NCI-H748 (cell line): ENCODE measurements at regions not wholly inside any gene's neighbourhood (a gene's known extent, or its start where the extent isn't known, plus 50 kb on each side); places are given as distances from the start of the nearest gene placed in this dataset.
"Not testable (repeated sequence)": the region's sequence is repeated elsewhere in the genome, so short reads cannot be mapped to it uniquely, and the experiment has no call there.

Experiments
- DNase-seq: peaks from one replicate; lab custom pipeline; 2025; ENCODE audit not compliant: unreplicated experiment; lab: John Stamatoyannopoulos, UW

DNA sequence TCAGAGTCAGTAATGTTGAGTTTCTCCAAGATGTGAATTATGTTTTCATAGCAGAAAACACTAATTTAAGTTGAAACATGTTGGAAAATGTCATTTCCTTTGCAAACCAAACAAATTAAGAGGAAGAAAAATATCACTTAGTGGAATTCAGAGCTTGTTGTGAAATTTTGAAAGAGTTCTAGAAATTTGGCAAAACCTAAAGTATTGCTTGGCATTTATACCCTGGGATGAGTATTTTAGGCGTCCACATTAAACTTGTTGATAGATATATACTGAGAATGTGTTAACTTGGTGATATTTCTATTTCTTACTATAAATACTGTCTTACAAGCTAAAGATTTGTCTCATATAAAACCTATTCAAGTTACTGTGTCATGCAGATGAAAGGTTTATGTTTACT lies 335.2 kb downstream of the NSUN3 start:
- DNase-seq: no peak

DNA sequence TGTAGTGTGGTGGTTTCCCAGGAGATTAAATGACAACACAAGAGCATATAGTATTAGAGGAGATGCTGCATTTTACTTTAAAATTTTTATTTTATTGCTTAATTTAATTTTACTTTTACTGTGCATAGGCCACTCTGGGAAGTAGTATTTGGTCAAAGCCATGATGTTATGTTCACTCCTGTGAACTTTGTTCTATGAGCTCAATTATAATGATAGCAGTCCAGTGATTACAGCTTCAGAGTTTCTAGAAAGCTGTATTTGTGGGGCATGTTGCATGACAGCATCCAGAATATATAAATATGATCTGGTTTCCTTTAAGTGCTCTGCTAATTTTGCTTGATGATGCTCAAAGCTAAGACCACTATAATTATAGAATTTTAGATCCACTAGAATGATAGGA lies 338.6 kb downstream of the NSUN3 start:
- DNase-seq: no peak

DNA sequence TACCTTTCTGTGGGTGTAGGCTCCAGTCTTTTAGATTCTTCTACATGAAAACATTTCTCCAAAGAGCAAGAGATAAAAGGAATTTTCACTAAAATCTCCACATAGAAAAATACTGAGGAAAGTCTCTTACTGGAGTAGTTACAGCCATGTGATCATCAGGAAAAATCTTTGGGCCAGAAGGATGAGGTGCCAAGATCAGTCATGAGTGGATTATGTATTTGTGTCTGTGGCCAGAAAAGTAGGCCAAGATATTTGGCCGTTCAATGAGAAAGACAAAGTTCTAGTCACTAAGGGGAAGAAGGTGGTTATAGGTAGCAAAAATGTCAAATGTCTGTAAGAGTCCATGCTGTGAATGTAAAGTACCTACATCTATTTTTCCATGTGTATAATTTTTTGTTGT lies 339.3 kb downstream of the NSUN3 start:
- DNase-seq: no peak

DNA sequence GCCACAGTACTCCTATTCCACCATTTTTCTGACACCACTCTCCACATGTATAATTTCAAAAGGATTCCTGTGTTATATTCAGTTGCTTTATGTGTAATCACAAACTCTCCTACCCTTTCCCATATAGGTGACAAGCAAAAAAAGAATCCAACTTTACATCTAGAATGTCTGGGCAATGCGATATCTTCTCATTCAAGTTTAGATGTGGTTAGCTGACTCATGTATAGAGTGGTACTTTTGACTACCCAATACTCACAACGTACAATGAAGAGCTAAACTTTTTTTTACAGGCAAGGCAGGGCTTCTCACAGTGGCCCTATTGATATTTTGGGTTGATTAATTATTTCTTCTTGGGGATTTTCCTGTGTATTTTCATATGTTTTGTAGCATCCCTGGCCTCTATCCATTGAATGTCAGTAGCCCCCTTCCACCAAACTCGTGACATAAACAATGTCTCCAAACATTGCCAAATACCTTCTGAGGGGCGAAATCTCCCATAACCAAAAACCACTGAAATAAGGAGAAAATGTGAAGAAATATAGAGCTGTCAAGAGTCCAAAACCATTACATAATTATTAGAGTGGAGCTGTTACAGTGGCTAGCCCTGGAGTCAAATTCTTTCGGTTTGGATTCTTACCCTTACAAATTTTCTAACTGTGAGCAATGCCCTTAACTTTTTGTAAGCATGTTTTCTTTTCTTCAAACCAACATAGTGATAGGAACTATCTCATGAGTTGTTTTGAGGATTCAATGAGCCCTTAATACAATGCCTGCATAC lies 342.6 kb downstream of the NSUN3 start:
- DNase-seq: no peak

DNA sequence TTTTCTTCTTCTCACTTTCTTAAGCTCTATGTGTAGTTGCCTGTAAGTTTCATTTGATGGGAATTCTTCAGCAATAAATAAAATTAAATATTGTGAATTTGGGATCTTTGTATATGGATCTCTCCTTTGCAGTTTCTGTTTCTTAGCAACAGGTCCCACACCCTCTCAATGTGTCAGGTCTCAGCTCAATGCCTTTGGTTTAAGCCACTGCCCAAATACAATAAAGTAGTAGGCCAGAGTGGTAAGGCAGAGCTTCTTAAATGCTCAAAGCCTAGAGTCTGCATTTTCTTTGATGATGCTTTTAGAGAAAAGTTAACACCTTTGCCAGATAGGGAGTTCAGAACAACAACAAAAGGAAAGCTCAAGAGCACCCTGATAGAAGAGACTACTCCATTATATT lies 343.7 kb downstream of the NSUN3 start:
- DNase-seq: no peak

DNA sequence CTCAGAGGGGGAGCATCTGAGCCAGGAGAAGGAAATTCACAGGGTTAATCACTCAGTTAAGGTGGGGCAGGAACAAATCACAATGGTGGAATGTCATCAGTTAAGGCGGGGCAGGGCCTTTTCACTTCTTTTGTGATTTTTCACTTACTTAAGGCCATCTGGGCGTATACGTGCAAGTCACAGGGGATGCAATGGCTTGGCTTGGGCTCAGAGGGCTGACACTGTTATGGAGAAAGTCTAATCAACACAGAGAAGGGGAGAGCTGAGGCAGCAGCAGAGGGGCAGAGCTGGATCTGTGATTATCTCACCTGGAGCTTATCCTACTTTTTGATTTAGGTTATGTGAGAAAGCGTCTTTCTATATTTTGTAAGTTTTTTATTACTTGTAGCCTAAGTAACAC lies 350.1 kb downstream of the NSUN3 start:
- not testable (repeated sequence) for DNase-seq

DNA sequence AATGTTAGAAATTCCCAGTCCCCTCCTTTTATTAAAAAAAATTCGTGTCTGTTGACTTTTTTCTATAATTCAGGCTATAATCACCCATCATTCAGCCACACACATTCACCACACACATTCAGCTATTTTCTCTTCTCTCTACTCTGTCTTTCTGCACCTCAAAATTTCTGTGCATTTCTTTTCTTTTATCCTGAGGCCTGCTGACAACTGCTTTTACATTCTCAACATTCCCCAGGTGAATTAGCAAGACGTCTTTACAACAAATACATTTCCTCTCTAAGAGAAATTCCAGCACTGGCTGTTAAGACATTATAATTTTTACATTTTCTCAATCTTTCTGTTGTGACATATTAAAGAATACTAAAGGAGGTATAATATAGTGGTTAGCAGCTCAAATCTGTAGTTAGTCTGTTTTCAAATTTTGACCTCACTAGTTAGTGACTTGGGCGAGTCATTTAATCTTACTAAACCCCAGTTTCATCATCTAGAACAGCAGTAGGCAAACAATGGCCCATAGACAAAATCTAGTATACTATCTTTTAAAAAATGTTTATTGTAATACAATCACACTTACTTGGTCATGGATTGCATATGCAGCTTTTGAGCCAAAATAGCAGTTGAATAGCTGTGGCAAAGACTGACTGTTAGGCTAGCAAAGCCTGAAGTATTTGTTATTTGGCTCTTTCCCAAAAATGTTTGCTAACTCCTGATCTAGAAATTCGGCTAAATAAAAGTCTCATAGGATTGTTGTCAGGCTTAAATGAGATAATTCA lies 350.7 kb downstream of the NSUN3 start:
- no peak for DNase-seq

DNA sequence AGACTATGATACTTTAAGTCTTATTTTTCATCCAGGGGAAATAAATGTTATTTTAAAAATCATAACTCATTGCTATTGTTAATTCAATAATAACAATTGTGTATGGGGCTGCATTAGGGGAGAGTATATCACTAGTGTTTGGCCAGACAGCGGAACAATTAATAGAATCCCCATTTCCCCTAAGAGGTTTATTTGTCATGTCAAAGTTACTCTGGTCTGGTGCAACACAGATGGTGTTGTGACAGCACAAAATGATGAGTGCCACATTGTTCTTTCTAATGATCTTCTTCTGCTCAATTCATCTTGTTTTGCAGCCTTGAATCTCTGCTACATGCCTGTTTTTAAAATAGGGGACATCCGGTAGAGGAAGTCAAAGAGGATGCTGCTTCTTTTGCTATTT lies 351.6 kb downstream of the NSUN3 start:
- no peak for DNase-seq

DNA sequence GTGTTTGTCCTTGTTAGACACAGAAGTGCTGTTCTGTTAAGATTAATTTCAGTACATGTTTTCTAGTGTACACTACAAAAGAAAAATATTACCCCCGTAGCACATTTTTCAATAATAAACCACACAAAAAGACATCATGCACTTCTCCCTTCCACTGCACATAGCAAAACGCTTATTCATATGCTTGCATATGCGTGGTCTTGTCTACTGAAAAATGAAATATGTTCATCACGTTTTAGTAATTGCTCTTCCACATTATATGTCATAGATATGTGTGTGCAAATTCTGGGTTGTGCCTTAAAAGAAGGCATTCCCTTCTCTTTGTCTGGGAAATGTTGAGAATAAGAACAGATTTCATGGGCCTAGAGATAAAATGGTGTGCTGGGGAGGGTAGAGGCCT lies 353.9 kb downstream of the NSUN3 start:
- DNase-seq: no peak

DNA sequence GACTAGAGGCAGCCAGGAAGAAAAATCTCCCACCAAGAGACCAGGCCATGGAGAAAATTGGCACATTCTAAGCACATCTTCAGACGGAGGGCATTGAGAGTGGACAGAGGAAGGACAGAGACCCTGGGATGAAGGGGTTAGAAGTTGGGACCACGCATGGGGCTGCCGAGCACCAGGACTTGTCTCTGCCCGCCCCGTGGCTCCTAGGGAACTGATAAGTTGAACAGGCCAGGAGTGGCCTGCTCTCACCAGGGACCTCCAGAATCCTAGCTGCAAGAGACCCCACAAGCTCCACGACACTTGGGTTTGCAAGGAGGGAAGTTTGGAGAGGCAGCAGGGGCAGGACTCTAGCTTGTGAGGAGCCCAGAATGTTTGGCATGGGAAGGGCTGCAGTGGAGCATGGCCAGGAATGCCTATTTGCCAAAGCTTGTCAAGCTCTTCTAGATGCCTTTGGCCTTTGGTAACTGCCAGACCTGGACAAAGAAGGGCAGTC lies 355.1 kb downstream of the NSUN3 start:
- DNase-seq: no peak

DNA sequence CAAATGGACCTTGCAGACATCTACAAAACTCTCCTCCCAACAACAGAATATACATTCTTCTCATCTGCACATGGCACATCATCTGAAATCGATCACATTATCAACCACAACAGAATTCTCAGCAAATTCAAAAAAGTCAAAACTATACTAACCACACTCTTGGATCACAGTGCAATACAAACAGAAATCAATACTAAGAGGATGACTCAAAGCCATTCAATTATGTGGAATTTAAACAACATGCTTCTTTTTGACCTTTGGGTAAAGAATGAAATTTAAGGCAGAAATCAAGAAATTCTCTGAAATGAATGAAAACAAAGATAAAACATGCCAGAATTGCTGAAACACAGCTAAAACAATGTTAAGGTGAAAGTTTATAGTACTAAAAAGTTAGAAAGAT lies 358.1 kb downstream of the NSUN3 start:
- no peak for DNase-seq

DNA sequence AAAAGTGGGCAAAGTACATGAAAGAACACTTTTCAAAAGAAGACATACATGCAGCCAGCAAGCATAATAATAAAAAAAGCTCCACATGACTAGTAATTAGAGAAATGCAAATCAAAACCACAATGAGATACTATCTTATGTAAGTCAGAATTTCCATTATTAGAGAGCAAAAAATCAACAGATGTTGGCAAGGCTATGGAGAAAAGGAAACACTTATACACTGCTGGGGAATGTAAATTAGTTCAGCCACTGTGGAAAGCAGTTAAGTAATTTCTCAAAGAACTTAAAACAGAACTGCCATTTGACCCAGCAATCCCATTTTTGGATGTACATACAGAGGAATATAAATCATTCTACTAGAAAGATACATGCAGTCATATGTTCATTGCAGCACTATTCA lies 360.7 kb downstream of the NSUN3 start:
- no peak for DNase-seq

DNA sequence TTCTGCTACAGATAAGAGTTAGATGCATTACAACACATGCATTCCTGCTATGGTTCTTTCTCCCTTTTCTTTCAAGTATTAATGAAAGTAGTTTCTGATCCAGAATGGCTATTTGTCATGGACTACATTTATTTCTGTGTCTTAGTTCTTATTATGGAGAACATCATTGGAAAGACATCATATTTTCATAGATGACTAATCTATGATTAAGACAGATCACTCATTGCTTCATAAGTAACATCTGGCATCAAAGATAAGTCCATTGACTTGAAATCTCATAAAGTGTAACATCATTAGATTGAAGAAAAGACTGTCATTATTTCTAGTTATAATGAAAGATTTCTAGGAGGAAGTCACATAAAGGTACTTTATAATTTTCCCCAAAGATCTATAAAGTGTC lies 366.7 kb downstream of the NSUN3 start:
- DNase-seq: no peak

DNA sequence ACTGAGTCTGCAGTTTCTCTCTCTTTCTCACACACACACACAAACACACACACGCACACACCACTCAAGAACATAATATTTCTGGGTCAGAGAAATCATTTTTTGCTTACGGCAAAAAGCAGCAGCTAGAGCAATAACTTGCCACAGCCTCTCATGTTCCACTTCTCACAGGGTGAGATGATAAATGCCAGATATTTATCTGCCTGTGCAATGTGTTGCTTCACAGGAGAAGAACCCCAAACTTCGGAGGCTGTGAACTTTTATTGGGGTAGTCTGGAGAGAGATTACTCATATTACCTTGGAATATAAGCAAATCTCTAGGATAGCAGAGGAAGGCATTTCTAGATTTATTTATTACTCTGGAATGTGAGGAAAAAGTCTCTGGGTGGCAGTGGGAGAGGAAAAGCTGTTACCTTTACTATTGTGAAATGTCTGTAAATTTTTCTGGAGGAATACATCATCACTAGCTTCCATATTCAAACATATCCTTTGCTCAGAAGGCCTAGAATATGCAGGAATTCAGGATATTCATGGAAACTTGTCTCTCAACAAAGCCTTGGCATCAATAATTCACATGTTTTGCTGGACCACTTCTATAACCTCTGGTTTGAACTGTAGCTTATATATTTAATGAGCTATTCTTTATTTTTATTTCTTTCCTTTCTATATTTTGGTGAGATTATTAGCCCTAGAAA lies 369.2 kb downstream of the NSUN3 start:
- DNase-seq: no peak

DNA sequence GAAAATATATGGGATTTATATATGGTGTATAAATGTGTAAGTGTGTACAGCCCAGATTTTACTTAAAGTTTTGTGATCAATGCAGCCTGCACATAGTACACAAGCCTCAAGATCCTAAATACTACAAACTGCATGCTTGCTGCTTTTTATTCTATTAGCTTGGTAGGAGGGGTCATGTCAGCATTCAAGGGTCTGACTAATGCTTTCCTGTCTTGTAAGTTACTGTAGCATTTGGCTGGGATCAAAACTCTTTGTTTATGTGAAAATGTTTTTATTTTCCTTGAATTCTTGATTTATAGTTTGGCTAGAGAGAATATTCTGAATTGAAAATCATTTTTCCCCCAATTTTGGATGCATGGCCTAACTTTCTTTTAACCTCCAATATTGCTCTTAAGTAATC lies 370.9 kb downstream of the NSUN3 start:
- DNase-seq: no peak

DNA sequence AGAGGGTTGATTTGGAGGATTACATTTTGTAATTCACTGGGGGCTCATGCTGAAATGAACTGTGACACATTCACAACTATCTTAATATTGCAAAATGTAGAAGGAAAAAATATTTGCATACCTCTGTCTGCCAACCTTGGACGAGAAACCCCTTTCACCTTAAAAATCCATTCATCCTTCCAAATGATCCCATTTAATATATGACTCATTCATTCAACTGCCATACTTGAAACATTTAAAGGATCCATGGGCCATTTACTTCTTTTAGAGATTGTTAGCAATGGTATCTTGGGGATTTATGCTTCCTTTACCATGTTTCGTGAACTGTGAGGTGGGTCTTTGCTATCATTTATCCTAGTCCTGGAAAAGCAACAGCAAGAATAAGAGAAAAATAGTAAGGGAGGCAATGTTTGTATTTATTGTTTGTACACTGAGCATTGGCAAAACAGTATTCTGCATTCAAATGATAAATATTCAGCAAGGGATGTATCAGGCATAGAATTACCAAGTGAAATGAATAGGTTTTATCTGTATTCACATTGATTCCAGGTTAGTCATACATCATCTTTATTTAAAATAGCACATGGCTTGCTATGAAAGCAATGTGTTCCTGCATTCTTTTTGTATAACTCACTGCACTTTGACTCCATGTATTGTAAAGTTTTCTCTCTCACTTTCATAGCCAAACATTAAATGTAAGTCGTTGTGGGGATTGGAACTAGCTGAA lies 378.1 kb downstream of the NSUN3 start:
- no peak for DNase-seq

DNA sequence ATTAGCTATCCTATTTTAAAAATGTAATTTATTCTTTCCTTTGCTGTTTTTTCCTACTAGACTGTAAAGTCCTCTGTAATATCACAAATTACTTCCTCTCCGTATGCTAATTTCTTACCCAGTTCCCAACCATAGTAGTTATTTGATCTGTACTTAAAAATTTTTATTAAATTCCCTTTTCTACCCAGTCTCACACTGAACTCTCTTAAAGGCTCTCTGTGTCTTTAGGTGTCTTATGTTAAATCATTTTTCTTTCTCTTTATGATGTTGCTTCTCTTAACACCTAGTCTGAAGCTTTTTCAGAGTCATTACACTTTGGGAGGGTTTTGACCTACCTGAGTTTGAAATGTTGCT lies 378.6 kb downstream of the NSUN3 start:
- DNase-seq: no peak

DNA sequence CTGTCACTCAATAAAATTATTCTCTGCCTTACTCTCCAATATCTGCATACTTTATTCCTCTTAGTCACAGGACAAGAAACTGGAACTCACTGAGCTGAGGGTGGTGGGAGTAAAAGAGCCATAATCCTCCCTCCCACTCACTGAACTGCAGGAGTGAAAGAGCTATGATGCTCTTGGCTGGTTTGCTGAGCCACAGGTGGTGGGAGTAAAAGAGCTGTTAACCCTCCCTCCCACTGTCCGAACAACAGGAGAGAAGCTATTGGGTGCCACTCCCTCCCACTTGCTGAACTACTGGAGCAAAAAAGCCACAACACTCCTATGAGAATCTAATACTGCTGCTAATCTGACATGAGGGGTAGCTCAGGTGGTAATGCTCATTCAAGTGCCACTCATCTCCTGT lies 391.0 kb downstream of the NSUN3 start:
- DNase-seq: peak; percentile 3

DNA sequence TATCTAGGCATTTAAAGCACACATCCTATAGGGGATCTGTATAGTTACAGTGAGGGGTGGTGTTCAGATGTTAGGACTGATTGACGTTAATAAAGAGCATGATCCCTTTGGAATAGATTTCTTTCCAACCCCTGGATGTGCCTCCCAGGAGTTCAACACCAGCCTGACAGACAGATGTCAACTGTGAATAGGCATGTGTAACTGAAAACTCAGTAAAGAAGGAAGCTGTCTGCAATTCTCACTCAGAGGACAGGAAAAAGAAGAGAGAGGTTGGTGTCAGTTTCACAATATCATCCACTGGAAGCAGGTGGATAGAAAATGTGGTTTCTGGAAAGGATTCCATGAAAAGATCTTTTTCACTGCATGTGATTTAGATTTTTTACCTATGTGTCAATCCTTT lies 396.3 kb downstream of the NSUN3 start:
- no peak for DNase-seq

DNA sequence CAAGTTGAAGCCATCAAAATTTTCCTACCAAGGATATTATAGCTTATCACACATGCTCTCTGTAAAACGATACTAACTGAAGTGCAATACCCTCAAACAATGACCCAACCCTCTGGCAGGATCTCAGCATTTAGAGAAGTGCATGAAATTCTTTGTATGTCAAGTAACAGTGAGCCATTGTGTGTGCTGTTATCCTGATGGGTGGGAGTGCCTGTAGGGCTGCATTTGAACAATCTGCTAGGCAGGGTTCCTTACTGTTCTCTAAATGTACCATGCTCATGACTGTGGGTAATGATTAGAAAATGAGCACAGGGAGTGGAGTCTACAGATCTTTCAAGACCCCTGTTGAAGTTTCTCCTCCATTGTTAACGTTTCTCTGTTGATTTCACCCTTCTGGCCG lies 398.1 kb downstream of the NSUN3 start:
- DNase-seq: no peak

DNA sequence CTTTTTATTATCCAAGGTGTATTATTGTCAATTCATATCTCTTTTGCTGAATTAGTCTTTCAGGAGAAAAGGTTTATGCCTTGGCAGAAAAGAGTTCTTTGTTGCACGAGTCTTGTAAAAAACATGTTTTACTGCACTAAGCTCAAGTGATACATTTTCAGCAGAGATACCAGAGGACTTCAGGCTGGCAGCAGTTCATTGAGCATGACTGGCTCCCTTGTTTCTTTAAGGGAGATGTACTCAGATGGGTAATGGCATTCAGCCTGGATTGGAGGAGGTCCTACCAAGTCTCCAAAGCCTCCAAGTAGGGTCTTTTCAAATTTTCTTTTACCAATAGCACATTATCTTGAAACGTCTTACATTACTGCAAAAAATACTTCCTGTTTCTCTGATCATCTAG lies 400.1 kb downstream of the NSUN3 start:
- DNase-seq: no peak
